ENCODE measurements at regions not wholly inside any gene's neighbourhood (a gene's known extent, or its start where the extent isn't known, plus 50 kb on each side); places are given as distances from the start of the nearest gene placed in this dataset.

- no peak for TF ChIP-seq GATA3 (IDR thresholded peaks at IDR 0.05; ENCODE audit: low read depth, low read length)
These were observed 93.4 kb downstream of the TENT4A start for GRCh38 chr5:6806668-6807067.

GRCh38 chr5:6808462-6808861 is 95.2 kb downstream of the TENT4A start:
- no peak for TF ChIP-seq GATA2 (IDR thresholded peaks at IDR 0.05; ENCODE audit: low read depth, low read length)
- no peak for TF ChIP-seq GATA3 (IDR thresholded peaks at IDR 0.05; ENCODE audit: low read depth, low read length)

DNA sequence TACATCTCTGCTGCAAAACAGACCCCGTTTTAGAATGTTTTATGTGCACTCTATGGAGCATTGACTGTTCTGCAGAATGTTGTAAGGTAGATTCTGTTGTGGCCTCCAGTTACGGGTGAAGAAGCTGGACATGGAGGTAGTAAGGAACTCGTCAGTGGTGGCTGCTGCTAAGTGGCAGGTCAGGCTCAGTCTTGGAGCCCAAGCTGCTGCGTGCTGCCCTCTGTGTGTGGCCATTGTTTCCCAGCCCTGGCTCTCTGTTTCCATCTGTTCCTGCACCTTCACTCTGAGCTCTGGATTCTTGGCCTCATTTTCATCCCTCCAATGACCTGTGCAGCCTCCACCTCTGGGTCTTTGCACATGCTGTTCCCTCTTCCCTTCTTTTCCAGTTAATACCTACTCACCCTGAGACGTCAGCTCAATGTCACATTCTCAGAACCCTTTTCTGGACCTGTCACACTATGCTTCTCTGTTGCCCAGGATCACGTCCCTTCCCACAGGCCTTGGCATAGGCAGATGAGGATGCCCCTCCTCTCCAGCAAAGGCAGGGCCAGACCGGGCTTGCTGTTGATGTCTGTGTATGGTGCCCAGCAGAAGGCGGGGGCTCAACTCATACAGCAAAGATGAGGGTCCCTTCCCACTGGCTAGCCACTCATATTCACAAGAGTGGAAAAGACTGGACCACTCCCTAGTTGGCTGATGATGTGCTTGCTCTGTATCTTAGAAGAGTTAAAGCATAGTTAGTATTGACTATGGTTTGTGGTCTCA is 97.6 kb downstream of the TENT4A start:
- TF ChIP-seq GATA2 (IDR thresholded peaks at IDR 0.05; ENCODE audit: low read depth, low read length) (no peak), GATA3 (IDR thresholded peaks at IDR 0.05; ENCODE audit: low read depth, low read length) (no peak)

DNA sequence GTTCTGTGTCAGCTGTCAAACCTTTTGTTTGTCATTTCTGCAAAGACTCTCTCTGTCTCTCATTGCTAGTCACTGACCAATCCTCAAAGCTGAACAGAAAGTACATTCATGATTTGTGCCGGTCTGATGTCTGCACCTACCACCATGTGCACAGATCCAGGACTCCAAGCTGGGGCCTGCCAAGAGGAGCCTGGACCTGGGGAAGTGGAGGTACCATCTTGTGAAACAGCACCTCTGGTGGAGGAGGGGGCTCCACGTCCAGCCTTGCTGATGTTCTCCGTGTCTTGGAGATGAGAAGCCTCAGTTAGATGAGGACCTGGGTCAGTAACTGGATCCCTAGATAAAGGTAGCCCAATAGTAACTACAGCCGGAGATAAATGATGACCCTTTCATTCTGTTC is 98.9 kb downstream of the TENT4A start:
- no peak for TF ChIP-seq GATA2 (IDR thresholded peaks at IDR 0.05; ENCODE audit: low read depth, low read length)
- no peak for TF ChIP-seq GATA3 (IDR thresholded peaks at IDR 0.05; ENCODE audit: low read depth, low read length)

DNA sequence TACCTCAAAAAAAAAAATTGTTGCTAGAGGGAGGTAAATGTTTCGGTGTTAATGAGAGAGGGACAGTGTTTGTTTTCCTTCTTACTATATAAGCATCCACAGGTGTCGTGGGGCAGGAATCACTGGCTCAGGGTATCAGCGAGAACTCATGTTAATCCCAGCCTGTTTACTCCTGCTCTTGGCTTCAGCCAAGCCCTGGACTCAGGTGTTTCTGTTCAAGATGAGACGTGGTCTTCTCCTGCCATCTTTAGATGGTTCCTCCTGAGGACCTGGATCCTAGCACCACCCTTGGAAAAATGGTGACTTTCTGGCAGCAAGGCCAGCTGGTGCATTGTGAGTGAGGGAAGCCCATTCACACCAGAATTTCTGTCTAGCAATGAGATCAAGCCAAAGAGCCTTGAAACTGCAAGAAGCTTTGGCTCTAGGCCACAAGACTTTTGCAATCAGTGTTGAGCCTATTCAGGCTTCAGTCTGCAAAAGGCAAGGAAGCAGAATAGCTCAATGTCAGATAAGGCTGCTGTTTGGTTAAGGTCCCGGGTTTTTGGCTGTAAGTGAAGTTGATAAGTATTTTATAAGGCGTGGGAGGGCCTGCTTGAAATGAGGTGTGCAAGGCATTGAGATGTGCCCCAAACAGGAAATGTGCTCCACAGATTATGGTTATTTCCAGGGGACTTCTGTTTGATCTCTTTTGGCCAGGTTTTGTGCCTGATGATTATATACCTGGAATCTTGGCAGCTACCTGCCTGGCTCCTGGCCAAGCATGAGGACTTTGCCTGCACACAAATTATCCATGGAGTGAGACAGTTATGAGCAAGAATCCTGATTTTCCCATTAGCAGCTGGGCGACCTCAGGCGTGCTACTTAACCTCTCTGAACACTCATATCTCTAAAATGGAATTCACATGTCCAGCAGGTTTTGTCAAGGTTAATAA is 99.8 kb downstream of the TENT4A start:
- TF ChIP-seq GATA3 (IDR thresholded peaks at IDR 0.05; ENCODE audit: low read depth, low read length) (no peak), GATA2 (IDR thresholded peaks at IDR 0.05; ENCODE audit: low read depth, low read length) (no peak)

- no peak for TF ChIP-seq GATA2 (IDR thresholded peaks at IDR 0.05; ENCODE audit: low read depth, low read length)
- TF ChIP-seq GATA3 (IDR thresholded peaks at IDR 0.05; ENCODE audit: low read depth, low read length), result no peak
These were observed 101.6 kb downstream of the TENT4A start for GRCh38 chr5:6814816-6815215.

GRCh38 chr5:6818594-6819511 is 105.6 kb downstream of the TENT4A start:
- TF ChIP-seq GATA3 (IDR thresholded peaks at IDR 0.05; ENCODE audit: low read depth, low read length) (no peak), GATA2 (IDR thresholded peaks at IDR 0.05; ENCODE audit: low read depth, low read length) (no peak)

- TF ChIP-seq GATA2 (IDR thresholded peaks at IDR 0.05; ENCODE audit: low read depth, low read length), result no peak
- no peak for TF ChIP-seq GATA3 (IDR thresholded peaks at IDR 0.05; ENCODE audit: low read depth, low read length)
These were observed 106.3 kb downstream of the TENT4A start for GRCh38 chr5:6819521-6819920.

- TF ChIP-seq GATA2 (IDR thresholded peaks at IDR 0.05; ENCODE audit: low read depth, low read length), result no peak
- no peak for TF ChIP-seq GATA3 (IDR thresholded peaks at IDR 0.05; ENCODE audit: low read depth, low read length)
These were observed 107.7 kb downstream of the TENT4A start for GRCh38 chr5:6820851-6821479.

- TF ChIP-seq GATA3 (IDR thresholded peaks at IDR 0.05; ENCODE audit: low read depth, low read length) (no peak), GATA2 (IDR thresholded peaks at IDR 0.05; ENCODE audit: low read depth, low read length) (no peak)
These were observed 108.8 kb downstream of the TENT4A start for GRCh38 chr5:6822068-6822467.

- TF ChIP-seq GATA3 (IDR thresholded peaks at IDR 0.05; ENCODE audit: low read depth, low read length), result no peak
- no peak for TF ChIP-seq GATA2 (IDR thresholded peaks at IDR 0.05; ENCODE audit: low read depth, low read length)
These were observed 109.5 kb downstream of the TENT4A start for GRCh38 chr5:6822556-6823343.

DNA sequence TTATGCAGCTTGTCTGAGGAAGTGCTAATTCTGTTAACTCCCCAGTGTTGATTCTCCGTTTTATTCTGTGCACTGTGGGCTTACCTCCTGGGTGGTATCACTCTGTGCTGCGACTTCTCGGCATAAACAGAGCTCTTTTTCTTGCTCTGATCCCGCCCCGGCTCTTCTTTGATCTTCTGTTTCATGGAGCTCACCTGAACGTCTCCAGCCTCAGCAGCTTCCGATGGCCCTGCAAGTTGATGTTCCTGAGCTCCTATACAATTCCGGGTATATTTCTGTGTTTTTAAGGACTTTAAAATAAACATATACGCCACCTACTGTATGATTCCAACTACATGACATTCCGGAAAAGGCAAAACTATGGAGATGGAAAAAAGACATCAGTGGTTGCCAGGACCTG is 110.8 kb downstream of the TENT4A start:
- TF ChIP-seq GATA3 (IDR thresholded peaks at IDR 0.05; ENCODE audit: low read depth, low read length) (no peak), GATA2 (IDR thresholded peaks at IDR 0.05; ENCODE audit: low read depth, low read length) (no peak)
